ENCODE measurements at regions not wholly inside any gene's neighbourhood (a gene's known extent, or its start where the extent isn't known, plus 50 kb on each side); places are given as distances from the start of the nearest gene placed in this dataset.

DNA sequence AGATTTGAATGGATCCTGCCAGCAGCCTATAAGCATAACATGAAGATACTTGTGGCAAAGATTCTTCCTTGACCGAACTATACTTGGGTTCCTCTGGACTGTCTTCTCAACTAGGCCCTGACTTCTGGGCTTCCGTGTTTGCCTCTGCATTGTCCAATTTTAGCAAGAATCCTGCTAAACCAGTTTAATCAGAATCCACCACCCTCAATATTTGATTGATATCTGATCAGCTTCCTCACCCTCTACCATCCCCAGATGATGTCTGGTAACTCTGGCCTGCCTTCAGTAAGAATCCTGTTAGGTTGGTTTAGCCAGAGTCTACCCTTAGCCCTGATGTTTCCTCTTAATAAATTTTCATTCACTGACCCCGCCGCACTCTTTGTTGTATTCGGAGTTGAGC lies 54.4 kb upstream of the GALNT10 start:
- Histone ChIP-seq H3K27me3 (ENCODE audit: control insufficient read depth in 4 of 4, insufficient read depth in 4 of 4, low read length in 3 of 4) (no peaks in the 10 kb centered on the region), H3K4me3 (ENCODE audit: low read depth in 1 of 3, low read length in 3 of 3) (no peak overlapping the region), H3K9me3 (ENCODE audit: control insufficient read depth in 4 of 4, low read length in 3 of 4) (no peaks in the 10 kb centered on the region), H3K36me3 (ENCODE audit: control insufficient read depth in 4 of 4, insufficient read depth in 3 of 4, low read depth in 1 of 4, low read length in 3 of 4) (no peaks in the 10 kb centered on the region), H3K4me1 (ENCODE audit: control insufficient read depth in 4 of 4, insufficient read depth in 4 of 4, low read length in 3 of 4) (no peaks in the 10 kb centered on the region), H3K9ac (ENCODE audit: low read depth in 1 of 2, low read length in 2 of 2) (no peak overlapping the region), H3K27ac (ENCODE audit: low read depth in 1 of 2, low read length in 2 of 2) (no peak overlapping the region)
- 96% methylated on average over 5 of the region's 5 CpGs for WGBS
- no peak for DNase-seq (ENCODE audit: low spot score)
- TF ChIP-seq EGR1 (IDR thresholded peaks at IDR 0.05; ENCODE audit: low read depth in 2 of 2) (no peak), FOXA2 (IDR thresholded peaks at IDR 0.05) (no peak), TAF1 (conservative IDR thresholded peaks at IDR 0.05) (no peak), RXRA (IDR thresholded peaks at IDR 0.05) (no peak)

DNA sequence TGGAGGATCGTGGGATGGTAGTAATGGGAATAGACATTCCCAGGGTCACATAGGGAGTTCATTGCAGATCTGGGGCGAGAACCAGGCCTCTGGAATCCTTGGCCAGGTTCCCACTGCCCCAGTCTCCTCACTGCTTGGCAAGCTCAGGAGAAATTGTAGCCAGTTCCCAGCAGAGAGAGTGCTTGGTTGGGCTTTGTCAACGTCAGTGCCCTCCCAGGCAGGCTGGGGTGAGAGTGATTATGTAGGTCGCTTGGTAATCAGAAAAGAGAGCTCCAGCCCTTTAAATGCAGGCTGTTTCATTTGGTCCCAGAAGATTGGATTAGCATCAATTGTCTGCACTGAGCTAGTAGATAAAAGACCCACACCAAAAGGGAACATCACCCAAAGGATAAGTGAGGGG lies 51.8 kb upstream of the GALNT10 start:
- Histone ChIP-seq H3K36me3 (ENCODE audit: control insufficient read depth in 4 of 4, insufficient read depth in 3 of 4, low read depth in 1 of 4, low read length in 3 of 4) (no peaks in the 10 kb centered on the region), H3K27me3 (ENCODE audit: control insufficient read depth in 4 of 4, insufficient read depth in 4 of 4, low read length in 3 of 4) (no peaks in the 10 kb centered on the region), H3K27ac (ENCODE audit: low read depth in 1 of 2, low read length in 2 of 2) (no peak overlapping the region), H3K9ac (ENCODE audit: low read depth in 1 of 2, low read length in 2 of 2) (no peak overlapping the region), H3K9me3 (ENCODE audit: control insufficient read depth in 4 of 4, low read length in 3 of 4) (no peaks in the 10 kb centered on the region), H3K4me3 (ENCODE audit: low read depth in 1 of 3, low read length in 3 of 3) (no peak overlapping the region), H3K4me1 (ENCODE audit: control insufficient read depth in 4 of 4, insufficient read depth in 4 of 4, low read length in 3 of 4) (no peaks in the 10 kb centered on the region)
- TF ChIP-seq YY1 (IDR thresholded peaks at IDR 0.05): no peak
- TF ChIP-seq, protein P1, sequence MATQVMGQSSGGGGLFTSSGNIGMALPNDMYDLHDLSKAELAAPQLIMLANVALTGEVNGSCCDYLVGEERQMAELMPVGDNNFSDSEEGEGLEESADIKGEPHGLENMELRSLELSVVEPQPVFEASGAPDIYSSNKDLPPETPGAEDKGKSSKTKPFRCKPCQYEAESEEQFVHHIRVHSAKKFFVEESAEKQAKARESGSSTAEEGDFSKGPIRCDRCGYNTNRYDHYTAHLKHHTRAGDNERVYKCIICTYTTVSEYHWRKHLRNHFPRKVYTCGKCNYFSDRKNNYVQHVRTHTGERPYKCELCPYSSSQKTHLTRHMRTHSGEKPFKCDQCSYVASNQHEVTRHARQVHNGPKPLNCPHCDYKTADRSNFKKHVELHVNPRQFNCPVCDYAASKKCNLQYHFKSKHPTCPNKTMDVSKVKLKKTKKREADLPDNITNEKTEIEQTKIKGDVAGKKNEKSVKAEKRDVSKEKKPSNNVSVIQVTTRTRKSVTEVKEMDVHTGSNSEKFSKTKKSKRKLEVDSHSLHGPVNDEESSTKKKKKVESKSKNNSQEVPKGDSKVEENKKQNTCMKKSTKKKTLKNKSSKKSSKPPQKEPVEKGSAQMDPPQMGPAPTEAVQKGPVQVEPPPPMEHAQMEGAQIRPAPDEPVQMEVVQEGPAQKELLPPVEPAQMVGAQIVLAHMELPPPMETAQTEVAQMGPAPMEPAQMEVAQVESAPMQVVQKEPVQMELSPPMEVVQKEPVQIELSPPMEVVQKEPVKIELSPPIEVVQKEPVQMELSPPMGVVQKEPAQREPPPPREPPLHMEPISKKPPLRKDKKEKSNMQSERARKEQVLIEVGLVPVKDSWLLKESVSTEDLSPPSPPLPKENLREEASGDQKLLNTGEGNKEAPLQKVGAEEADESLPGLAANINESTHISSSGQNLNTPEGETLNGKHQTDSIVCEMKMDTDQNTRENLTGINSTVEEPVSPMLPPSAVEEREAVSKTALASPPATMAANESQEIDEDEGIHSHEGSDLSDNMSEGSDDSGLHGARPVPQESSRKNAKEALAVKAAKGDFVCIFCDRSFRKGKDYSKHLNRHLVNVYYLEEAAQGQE (IDR thresholded peaks at IDR 0.05): no peak
- TF ChIP-seq RXRA (IDR thresholded peaks at IDR 0.05): peak in 1 of 2 donors; percentile 20
- TF ChIP-seq RAD21 (IDR thresholded peaks at IDR 0.05): no peak
- TF ChIP-seq FOXA1 (IDR thresholded peaks at IDR 0.05): no peak
- TF ChIP-seq JUND (IDR thresholded peaks at IDR 0.05): no peak
- WGBS: 43% methylated on average over 4 of the region's 4 CpGs
- no peak for DNase-seq (ENCODE audit: low spot score)

- TF ChIP-seq CTCF (IDR thresholded peaks at IDR 0.05; ENCODE audit: low read depth, low read length, missing input control) (no peak), FOXA2 (IDR thresholded peaks at IDR 0.05) (no peak), GABPA (IDR thresholded peaks at IDR 0.05 in 1 of 2, conservative IDR thresholded peaks at IDR 0.05 in 1 of 2) (no peak), RAD21 (IDR thresholded peaks at IDR 0.05) (no peak), HNF4G (IDR thresholded peaks at IDR 0.05) (no peak), RXRA (IDR thresholded peaks at IDR 0.05) (no peak), SP1 (IDR thresholded peaks at IDR 0.05) (no peak), FOXA1 (IDR thresholded peaks at IDR 0.05) (no peak), HNF4A (conservative IDR thresholded peaks at IDR 0.05) (no peak), EGR1 (IDR thresholded peaks at IDR 0.05; ENCODE audit: low read depth in 2 of 2) (no peak), NR2F2 (IDR thresholded peaks at IDR 0.05) (no peak), TAF1 (conservative IDR thresholded peaks at IDR 0.05) (no peak)
- TF ChIP-seq, protein P1 (IDR thresholded peaks at IDR 0.05): no peak
- TF ChIP-seq, protein P2, sequence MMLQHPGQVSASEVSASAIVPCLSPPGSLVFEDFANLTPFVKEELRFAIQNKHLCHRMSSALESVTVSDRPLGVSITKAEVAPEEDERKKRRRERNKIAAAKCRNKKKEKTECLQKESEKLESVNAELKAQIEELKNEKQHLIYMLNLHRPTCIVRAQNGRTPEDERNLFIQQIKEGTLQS (IDR thresholded peaks at IDR 0.05): no peak
- TF ChIP-seq, protein P3, sequence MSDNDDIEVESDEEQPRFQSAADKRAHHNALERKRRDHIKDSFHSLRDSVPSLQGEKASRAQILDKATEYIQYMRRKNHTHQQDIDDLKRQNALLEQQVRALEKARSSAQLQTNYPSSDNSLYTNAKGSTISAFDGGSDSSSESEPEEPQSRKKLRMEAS (IDR thresholded peaks at IDR 0.05): no peak
- no peaks in the 10 kb centered on the region for H3K27me3 ChIP-seq (ENCODE audit: control insufficient read depth in 4 of 4, insufficient read depth in 4 of 4, low read length in 3 of 4)
- H3K9ac ChIP-seq (ENCODE audit: low read depth in 1 of 2, low read length in 2 of 2): no peak overlapping the region
- no peak for DNase-seq (ENCODE audit: low spot score)
- no peaks in the 10 kb centered on the region for H3K4me1 ChIP-seq (ENCODE audit: control insufficient read depth in 4 of 4, insufficient read depth in 4 of 4, low read length in 3 of 4)
- H3K4me3 ChIP-seq (ENCODE audit: low read depth in 1 of 3, low read length in 3 of 3): no peak overlapping the region
- no peaks in the 10 kb centered on the region for H3K9me3 ChIP-seq (ENCODE audit: control insufficient read depth in 4 of 4, low read length in 3 of 4)
- no peaks in the 10 kb centered on the region for H3K36me3 ChIP-seq (ENCODE audit: control insufficient read depth in 4 of 4, insufficient read depth in 3 of 4, low read depth in 1 of 4, low read length in 3 of 4)
- no peak overlapping the region for H3K27ac ChIP-seq (ENCODE audit: low read depth in 1 of 2, low read length in 2 of 2)
These were observed 50.2 kb upstream of the GALNT10 start for GRCh38 chr5:154140381-154140780.

All from liver (tissue), 8 donors.